ENCODE measurements at regions not wholly inside any gene's neighbourhood (a gene's known extent, or its start where the extent isn't known, plus 50 kb on each side); places are given as distances from the start of the nearest gene placed in this dataset.

GRCh38 chr5:133905424-133905823, 63.0 kb downstream of the C5orf15 start:
- no peak overlapping the region for H3K27ac ChIP-seq
- no peak for TF ChIP-seq CTCF (conservative IDR thresholded peaks at IDR 0.05)

GRCh38 chr5:133904641-133905040, 63.8 kb downstream of the C5orf15 start:
- H3K27ac ChIP-seq, result no peak overlapping the region
- no peak for TF ChIP-seq CTCF (conservative IDR thresholded peaks at IDR 0.05)

GRCh38 chr5:133902511-133903118, 65.8 kb downstream of the C5orf15 start:
- H3K27ac ChIP-seq, result no peak overlapping the region
- TF ChIP-seq CTCF (conservative IDR thresholded peaks at IDR 0.05), result no peak

- TF ChIP-seq CTCF (conservative IDR thresholded peaks at IDR 0.05), result no peak
- H3K27ac ChIP-seq, result no peak overlapping the region
These were observed 67.7 kb downstream of the C5orf15 start for GRCh38 chr5:133900534-133901270.

- no peak overlapping the region for H3K27ac ChIP-seq
- no peak for TF ChIP-seq CTCF (conservative IDR thresholded peaks at IDR 0.05)
These were observed 68.9 kb downstream of the C5orf15 start for GRCh38 chr5:133899506-133899905.

GRCh38 chr5:133898440-133898839, 70.0 kb downstream of the C5orf15 start:
- no peak for TF ChIP-seq CTCF (conservative IDR thresholded peaks at IDR 0.05)
- H3K27ac ChIP-seq, result no peak overlapping the region

GRCh38 chr5:133897431-133897830, 71.0 kb downstream of the C5orf15 start:
- no peak for TF ChIP-seq CTCF (conservative IDR thresholded peaks at IDR 0.05)
- H3K27ac ChIP-seq, result no peak overlapping the region

All from VCaP (cell line).